NCI-H226 (cell line): ENCODE measurements at regions not wholly inside any gene's neighbourhood (a gene's known extent, or its start where the extent isn't known, plus 50 kb on each side); places are given as distances from the start of the nearest gene placed in this dataset.

Experiments
- DNase-seq: peaks from one replicate; pipeline ENCODE4 v3.0.0-alpha.2; 2015

DNA sequence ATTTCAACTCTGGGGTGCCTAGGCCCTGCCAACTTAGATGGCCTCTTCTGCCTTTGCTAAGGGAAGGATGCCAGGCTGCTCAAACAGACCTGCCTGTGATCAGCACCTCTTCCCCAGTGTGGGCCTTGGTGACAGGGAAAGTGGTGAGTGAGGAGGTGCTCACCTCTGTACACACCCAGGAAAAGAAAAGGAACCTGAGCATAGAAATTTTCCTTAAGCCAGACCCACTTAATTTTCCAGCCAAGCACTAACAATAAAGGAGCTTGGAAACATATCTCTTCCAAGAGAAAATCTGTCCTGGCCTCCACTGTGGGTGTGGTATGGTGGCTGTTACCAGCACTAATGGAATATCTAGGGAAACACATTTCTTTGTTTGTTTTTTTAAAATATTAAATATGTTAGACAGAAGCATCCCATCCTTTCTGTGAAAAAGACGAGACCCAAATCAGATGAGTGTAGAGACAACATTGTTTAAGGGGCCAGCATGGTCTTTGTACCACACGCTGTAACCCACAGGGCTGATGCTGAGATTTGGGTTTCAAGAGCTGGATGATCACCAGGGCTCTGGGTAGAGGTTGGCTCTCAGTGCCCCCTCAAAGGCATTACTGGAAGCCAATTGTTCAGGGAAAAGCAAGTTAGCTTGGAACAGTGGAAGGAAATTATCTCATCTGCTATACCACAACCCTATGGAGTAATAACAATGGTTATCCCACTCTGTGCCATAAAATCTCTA is 472.2 kb downstream of the INSC start:
- no peak for DNase-seq

DNA sequence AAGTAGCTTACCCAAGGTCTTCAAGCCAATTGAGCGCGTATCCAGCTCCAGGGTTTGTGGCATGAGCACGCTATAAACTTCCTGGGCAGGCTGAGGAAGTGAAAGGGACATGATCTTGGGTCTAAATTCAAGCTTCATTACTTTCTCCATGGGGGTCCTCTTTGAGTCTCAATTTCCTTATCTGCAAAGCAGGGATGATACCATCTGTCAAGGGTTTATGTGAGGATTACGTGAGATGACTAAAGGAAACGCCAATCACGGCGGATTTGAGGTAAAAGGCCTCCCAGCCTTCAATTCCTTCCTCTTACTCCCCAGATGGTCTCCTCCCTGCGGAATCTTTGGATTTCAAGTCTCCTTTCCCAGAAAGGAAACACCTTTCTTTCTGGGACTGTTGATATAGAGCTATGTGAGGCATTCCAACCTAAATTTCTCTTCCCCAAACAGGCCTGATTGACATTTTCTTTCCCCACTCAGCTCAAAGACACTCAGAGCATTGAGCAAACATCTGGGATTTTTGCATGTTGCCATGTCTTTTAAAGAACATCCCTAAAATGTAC is 474.4 kb downstream of the INSC start:
- DNase-seq, result no peak

DNA sequence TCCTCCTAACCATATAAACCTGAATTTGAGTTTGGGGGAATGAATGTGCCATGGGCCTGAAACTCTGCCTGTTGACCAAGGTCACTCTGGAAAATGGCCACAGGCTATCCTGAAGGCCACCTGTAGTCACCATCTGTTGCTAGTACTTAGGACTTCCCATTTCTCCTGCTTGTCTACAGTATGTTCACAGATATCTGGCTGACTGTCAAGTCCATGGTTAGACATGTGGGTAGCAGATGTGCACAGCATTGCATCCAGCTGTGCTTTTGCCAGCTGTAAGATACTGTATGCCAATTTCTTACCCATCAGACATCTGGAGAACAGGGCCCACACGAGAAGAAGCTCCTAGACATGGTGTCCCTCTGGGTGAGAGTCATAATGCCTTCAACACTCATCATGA is 475.4 kb downstream of the INSC start:
- DNase-seq, result no peak

DNA sequence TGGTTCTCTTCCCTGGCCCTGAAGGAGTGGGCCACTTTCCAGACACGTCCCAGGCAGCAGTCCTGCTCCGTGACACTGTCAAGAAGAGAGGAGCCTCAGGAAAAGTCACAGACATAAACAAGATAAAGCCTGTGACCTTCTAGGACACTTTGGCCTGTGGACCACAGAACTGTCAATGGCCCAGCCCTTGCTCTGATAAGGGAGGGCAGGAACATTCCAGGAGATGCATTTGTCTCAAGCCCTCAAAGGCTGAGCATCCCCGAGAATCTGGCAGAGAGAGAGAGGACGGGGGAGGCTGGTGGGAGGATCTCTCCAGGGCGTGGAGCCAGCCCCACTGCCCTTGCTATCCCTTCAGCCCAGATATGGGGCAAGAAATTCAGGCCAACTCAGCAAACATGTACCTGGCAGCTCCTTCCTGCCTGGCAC is 476.4 kb downstream of the INSC start:
- DNase-seq, result no peak

DNA sequence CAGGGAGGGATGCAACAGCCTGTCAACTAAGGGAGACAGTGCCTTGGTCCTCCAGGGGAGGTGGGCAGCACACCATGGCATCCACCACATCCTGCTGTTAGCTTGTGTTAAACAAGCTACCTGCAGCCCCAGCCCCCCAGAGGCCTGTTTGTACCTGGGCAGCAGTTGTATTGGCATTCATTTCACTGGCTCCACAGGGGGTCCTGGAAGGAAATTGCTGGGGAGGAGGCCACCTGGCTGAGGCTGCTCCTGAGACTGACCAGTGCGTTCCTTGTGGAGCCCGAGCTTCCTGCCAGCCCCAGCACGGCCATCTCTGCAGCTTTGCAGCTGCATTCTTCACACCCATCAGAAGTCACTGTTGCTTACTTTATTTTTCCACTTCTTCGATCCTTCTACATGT is 479.9 kb downstream of the INSC start:
- DNase-seq, result no peak

DNA sequence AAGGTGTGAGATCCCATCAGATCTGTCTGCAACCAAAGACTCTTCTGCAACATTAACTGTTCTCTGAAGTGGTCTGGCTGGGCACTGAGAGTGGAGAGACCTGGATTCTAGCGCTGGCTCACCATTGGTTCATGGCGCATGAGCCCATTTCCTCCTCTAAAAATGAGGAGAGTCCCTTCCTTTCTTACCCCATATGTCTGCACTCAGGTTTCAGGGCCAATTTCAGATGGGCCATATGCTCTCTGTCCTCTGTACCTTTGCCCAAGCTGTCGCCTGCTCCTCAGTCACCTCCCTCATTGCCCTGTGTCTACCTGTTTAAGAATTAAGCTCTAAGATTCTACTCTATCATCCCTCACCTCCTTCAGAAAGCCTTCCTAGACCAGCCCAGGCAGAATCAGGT is 484.7 kb downstream of the INSC start:
- no peak for DNase-seq

DNA sequence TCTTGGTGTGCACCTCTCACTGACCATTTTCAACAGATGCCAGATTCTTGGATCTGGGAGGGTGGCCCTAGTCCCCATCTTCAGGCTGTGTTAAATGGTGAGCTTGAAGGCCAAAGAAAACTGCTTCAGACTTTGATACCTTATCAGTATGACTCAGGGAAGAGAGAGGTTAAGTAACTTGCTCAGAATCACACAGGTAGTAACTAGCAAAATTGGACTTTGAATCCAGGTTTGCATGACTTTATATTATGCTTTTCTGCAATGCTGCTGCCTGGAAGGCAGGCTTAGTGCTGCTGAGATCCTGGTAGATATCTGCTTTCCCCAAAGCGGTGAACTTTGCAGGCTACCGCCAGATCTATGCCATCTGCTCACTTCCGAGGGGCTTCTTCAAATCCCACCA is 487.3 kb downstream of the INSC start:
- no peak for DNase-seq

DNA sequence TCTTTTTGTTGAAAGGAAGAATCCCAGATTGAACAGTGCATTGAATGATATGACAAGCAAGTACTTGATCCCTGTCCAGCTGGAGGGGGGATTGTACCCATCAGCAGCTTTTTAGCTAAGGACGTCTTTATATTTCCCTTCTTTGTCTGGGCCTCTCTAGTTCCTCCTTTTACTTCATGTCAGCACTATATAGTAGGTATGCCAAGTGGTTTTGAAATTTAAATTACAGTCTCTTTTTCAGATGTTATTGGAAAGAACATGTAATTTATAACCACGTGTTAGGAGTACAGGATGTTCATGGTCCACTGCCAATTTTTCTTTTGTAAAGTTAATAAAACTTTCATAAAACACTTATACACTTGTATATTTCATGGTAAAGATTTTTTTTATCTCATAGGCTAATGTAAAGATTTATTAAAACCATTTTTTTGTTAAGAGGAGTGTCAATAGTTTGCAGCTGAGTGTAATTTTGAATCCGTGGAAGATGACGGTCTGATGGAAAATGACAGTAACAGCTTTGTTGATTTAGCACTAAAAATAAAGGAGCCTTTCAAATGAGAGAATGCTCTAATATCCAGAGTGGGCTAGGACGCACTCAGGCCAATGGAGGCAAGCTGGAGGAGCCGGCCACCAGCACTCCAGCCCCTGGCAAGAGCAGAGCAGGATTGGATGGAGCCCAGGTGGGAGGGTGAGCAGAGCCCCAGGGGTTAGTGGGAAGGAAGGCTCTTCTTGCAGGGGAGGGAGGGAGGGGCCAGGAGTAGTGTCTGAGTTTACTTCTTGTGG is 488.3 kb downstream of the INSC start:
- no peak for DNase-seq

DNA sequence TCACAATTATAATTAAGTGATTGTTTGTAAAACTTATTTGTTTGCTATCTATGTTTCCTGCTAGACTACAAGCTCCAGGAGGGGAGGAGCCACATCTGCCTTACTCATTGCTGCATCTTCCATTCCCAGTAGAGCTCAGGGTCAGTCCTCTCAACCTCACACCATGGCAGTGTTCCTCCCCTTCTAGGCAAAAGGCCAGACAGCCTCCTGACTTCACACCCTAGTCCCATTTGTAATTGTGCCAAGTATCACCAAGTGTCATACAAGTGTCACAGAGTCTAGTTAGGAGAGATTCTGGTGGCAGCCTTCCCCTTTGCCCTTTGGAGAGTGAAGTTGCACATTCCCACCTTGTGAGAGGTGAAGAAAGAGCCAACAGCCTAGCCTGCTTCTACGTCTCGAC is 490.4 kb downstream of the INSC start:
- no peak for DNase-seq

DNA sequence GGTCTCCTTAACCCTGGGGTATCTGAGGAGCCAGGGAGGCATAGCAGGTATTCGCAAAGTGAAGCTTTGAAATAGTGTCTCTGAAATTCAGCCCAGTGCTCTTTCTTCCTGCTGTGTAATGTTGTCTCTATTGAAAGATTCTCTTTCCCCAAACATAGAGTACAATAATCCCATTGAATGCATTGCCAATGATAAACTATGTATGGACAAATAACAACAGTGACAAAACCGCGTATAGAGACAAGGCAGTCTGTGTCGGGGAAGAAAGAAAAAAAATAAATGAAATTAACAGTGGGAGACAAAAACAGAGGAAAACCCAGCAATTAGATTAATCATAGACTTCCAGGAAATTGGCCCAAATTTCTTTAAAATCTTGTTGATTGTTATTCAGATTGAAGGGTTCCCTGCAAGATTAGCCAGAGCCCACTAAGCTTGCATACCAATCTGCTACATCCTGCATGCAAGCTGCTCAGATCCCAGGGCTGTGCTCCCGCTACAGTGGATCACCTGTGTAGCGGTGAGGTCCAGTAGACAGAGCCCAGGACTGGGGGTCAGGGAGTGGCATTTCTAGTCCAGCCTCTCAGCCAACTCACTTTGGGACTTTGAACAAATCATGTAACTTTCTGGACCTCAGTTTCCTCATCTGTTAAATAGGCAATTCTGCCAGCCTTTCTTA is 492.8 kb downstream of the INSC start:
- DNase-seq, result no peak

DNA sequence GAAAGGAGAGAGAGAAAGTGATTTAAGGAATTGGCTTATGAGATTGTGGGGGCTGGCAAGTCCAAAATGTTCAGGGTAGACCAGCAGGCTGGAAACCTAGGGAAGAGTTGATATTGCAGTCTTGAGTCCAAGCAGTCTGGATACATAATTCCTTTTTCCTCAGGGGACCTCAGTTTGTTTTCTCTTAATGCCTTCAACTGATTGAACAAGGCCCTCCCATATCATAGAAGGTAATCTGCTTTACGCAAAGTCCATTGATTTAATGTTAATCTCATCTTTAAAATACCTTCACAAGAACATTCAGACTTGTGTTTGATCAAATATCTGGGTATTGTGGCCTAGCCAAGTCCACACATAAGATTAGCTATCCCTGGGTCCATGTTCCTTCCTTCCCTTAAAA is 494.7 kb downstream of the INSC start:
- no peak for DNase-seq

DNA sequence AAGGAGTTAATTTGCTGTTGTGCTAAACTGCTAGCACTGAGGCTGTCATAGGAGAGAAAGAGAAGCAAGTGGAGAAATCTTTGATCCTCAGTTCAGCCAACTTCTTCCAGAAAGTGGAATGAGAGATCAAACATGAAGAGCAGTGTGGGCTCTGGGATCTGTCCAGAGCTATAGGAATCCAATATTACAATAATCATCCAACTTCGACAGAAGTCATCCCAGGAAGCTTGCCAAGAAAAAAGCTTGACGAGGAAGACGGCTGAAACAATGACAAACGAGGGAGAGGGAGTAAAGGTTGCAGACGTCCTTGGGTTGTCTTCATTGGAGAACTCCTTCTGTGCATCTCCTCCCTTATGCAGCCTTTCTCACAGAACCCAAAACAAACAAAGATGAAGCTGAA is 496.2 kb downstream of the INSC start:
- no peak for DNase-seq

DNA sequence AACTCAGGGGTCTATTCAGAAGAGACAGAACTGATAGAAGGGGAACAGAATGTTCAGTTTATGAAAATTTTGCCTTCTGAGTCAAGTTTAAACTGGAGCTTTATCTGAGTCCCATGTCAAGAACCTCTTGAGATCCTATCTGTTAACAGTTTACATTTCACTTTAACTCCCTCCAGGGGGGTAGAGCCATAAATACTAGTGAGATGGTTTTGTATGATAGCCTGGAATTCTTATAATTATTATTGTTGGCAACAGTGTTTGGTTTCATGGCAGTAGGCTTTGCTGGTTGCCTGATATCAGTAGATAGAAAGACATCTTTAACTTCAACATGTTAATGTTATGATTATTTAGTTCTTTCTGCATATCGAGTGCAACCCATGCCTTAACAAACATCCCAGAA is 498.5 kb downstream of the INSC start:
- DNase-seq, result no peak

DNA sequence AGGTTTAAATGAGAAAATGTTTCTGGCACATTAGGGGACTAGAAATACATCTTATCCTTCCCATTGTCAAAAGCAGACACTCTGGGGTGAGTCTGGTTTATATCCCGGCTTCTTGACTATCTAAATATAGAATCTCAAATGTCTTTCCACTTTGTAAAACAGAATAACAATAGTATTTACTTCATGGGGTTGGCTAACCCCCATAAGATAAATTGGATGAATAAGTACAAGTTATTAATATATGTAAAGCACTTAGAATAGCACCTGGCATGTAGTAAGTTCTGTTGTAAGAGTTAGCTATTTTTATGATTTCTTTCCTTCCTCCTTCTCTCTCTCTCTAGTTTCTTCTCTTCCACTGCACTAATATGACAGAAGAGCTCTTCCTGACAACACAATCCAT is 499.1 kb downstream of the INSC start:
- DNase-seq, result no peak

DNA sequence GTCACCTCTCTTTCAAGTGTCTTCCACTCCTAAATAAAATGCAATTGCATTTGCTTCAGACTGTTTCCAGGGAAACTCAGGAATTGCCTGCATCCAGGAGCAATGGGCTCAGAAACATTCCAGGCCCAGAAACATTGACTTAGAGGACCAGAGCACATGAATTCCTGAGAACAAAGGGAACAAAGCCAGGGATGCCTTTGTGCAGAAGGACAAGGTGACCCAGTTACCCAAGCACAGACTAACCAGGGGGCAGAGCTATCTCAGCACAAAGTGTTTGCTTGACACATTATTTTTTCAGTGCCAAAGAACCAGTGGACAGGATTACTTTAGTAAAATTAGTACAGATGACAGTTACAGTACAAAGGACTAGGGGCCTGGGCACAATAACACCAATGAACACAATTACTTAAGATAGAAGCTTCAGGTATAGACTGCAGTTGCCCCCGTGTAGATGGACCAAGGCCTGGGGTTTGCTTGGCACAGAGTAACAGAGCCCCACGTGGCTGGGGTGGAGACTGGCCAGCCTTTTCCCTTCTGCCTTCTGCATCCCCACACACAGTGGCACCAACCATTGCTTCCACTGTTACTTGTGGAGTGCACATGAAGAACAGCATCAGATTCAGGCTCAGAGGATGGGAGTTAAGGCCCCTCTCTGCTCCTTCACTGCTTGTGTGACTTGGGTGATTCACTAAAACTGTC is 500.8 kb downstream of the INSC start:
- DNase-seq, result no peak

DNA sequence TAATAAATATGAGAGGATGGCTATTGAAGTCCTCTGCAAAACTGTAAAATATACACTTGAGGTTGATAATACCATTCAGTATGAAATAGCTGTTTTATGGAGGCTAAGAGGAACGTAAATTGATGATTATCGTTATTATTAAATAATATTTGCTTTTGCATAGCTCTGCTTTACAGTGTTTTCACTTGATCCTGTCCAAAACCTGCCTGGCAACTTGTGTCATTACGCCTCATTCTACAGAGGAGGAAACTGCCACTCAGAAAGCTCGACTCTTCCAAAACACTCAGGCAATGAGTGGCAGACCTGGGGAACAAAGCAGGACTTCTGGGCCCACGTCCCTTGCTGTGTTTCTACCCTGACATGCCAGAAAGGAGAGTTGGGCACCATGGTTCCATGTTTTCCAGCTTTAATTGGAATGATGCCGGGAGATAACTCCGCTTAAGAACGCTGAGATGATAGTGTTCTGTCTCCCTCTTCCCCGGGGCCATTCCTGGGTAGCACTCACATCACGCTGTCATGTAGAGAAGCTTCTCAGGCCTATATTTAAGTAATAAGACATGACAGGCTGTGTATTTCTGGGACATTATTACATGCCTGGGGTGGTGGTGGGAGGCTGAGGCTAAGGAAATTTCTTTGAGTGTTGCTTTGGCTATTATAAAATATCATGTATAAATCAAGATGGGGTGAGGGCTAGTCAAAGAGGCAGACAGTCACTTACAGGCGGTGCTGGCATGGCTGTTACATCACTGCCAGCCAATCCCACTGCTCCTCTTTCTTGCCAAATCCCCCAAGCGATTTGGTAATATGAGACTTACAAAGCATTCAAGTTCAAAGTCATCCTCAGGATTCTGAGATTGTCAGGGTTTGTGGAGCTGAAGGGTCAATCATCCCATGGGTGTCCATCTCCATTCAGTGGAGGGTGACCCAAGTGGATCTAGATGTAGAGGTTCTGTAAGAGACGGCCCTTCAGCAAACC is 501.7 kb downstream of the INSC start:
- DNase-seq, result no peak

DNA sequence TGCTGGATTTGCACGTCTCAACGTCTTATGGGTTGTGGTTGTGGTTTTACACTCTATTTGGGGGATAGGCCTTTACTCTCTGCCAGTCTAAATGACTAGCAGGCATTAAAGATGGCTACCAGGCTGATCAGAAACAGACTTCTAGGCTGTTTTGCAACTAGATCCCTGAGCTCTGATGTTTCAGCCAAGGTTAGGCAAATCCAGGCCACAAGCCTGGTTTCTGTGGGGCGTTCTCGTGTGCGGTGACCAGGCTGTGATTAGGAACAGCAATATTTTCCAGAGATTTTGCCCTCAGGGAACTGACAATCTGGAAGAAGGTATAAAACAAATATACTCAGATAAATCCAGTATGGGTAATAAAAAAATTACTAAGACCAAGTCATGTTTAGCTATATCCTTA is 502.4 kb downstream of the INSC start:
- no peak for DNase-seq

DNA sequence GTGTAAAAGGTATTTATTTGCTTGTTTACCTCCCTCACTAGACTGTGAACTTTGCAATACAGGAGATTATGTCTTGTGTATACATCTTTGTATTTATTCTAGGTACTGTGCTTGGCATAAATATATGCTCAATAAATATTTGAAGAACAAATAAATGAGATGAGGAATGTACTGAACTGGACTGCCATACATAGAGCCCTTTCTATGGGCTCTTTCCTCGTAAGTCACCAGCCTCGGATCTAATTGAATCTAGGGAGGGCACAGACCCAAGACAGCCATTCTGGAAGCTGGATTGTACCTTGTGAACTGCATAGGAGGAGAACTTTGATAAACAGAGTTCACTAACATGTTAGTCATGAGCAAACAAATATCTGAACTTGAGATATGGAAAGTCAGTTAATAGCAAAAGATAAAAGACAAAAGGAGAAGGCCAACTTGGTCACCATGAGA is 503.9 kb downstream of the INSC start:
- DNase-seq, result no peak

DNA sequence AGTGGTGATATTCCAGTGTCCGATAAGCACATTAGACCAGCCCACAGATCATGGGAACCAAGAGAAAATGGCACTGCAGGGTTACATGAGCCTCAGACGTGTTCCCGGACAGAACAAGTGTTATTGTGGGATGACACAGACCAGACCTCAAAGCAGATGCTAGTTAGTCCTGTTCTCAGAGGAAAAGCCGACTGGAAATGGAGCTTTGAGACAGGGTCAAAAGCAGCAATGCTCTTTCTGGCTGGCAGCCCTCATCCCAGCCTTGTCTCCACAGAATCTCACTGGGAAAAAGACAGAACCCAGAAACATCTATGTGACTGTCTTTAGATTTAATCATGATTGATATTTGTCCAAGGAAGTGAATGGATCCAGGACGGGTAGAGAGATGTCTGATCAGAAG is 506.8 kb downstream of the INSC start:
- DNase-seq, result no peak

DNA sequence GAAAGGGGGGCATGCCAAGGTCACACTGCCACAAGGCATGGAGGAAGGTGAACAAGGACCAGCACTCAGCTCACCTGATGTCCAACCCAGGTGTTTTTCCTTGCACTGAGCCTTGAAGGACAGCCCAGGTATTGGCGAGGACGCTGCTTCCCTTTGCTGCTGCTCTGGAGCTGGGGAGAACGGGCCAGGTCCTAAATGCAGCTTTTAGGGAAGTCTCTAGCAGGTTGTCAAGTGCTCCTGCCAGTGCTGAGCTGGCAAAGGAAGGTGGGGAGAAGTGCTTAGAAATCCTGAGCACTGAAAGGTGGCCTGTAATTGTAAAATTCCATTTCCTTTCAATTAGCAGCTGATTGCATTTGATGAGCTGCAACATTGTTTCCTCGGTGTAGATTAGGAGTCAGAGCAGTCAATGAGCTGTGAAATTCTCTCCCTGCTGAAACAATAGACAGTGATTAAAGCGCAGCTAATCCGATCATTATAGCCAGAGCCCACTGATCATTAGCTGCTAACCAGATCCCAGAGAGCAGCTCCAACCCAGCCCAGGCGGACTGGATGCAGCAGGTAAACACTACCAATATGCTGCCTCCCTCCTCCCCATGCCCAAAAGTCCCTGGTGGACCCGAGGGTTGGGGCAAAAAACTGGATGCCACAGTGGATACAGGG is 507.6 kb downstream of the INSC start:
- no peak for DNase-seq

DNA sequence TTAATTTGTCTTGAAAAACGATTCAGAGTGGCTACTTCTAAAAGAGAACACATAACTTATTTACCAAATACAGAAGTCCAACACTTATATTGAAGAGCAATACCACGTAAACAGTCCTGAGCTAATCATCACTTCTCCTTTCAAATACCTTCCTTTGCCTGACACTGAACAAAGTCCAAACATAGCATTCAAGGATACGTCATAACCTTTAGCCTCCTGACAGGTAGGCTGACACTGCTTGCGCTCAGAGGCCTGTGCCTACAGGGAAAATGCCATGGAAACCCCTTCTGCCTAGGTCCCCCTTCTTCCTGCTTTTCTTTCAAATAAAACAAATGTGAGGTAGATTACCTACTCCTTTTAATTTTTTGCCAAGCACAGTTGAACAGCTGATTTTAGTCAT is 510.0 kb downstream of the INSC start:
- no peak for DNase-seq
